ENCODE measurements at regions not wholly inside any gene's neighbourhood (a gene's known extent, or its start where the extent isn't known, plus 50 kb on each side); places are given as distances from the start of the nearest gene placed in this dataset.

- Histone ChIP-seq H3K4me3 (ENCODE audit: low read depth in 1 of 3, low read length in 3 of 3) (peak overlapping the region in 2 of 3 donors; percentile 16 to 20), H3K36me3 (ENCODE audit: control insufficient read depth in 4 of 4, insufficient read depth in 3 of 4, low read depth in 1 of 4, low read length in 3 of 4) (no peaks in the 10 kb centered on the region), H3K4me1 (ENCODE audit: control insufficient read depth in 4 of 4, insufficient read depth in 4 of 4, low read length in 3 of 4) (peaks cover 3 to 16% (median 10%) of the 10 kb centered on the region in 4 donors), H3K27ac (ENCODE audit: low read depth in 1 of 2, low read length in 2 of 2) (peak overlapping the region; percentile 55 to 60), H3K27me3 (ENCODE audit: control insufficient read depth in 4 of 4, insufficient read depth in 4 of 4, low read length in 3 of 4) (no peaks in the 10 kb centered on the region), H3K9ac (ENCODE audit: low read depth in 1 of 2, low read length in 2 of 2) (no peak overlapping the region), H3K9me3 (ENCODE audit: control insufficient read depth in 4 of 4, low read length in 3 of 4) (no peaks in the 10 kb centered on the region)
- TF ChIP-seq FOXA2 (IDR thresholded peaks at IDR 0.05) (no peak), RXRA (IDR thresholded peaks at IDR 0.05) (no peak)
- 64% methylated on average over 7 of the region's 7 CpGs for WGBS
- no peak for DNase-seq (ENCODE audit: low spot score)
Measured at GRCh38 chr6:113642001-113642713, 215.0 kb upstream of the MARCKS start.

- DNase-seq (ENCODE audit: low spot score), result peak; percentile 59
- H3K36me3 ChIP-seq (ENCODE audit: control insufficient read depth in 4 of 4, insufficient read depth in 3 of 4, low read depth in 1 of 4, low read length in 3 of 4), result no peaks in the 10 kb centered on the region
- peak; percentile 78 for TF ChIP-seq ZBTB33 (IDR thresholded peaks at IDR 0.05)
- TF ChIP-seq JUND (IDR thresholded peaks at IDR 0.05), result peak; percentile 81 to 83
- peak; percentile 57 for TF ChIP-seq HNF4G (IDR thresholded peaks at IDR 0.05)
- peak in 1 of 2 donors; percentile 38 for TF ChIP-seq EGR1 (IDR thresholded peaks at IDR 0.05; ENCODE audit: low read depth in 2 of 2)
- TF ChIP-seq, protein P1, sequence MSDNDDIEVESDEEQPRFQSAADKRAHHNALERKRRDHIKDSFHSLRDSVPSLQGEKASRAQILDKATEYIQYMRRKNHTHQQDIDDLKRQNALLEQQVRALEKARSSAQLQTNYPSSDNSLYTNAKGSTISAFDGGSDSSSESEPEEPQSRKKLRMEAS (IDR thresholded peaks at IDR 0.05), result peak; percentile 66
- TF ChIP-seq RXRA (IDR thresholded peaks at IDR 0.05), result peak; percentile 88 to 90
- peak; percentile 91 for TF ChIP-seq FOXA2 (IDR thresholded peaks at IDR 0.05)
- peak; percentile 82 for TF ChIP-seq YY1 (IDR thresholded peaks at IDR 0.05)
- TF ChIP-seq REST (IDR thresholded peaks at IDR 0.05), result peak; percentile 76
- TF ChIP-seq NR2F2 (IDR thresholded peaks at IDR 0.05), result peak; percentile 37
- TF ChIP-seq, protein P2, sequence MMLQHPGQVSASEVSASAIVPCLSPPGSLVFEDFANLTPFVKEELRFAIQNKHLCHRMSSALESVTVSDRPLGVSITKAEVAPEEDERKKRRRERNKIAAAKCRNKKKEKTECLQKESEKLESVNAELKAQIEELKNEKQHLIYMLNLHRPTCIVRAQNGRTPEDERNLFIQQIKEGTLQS (IDR thresholded peaks at IDR 0.05), result peak; percentile 54
- peak; percentile 91 for TF ChIP-seq FOXA1 (IDR thresholded peaks at IDR 0.05)
- TF ChIP-seq RAD21 (IDR thresholded peaks at IDR 0.05), result peak in 1 of 2 donors; percentile 41
- peak; percentile 89 to 93 for TF ChIP-seq HNF4A (conservative IDR thresholded peaks at IDR 0.05)
- no peak for TF ChIP-seq TAF1 (conservative IDR thresholded peaks at IDR 0.05)
- peak in 1 of 2 donors; percentile 15 for TF ChIP-seq GABPA (IDR thresholded peaks at IDR 0.05 in 1 of 2, conservative IDR thresholded peaks at IDR 0.05 in 1 of 2)
- no peak for TF ChIP-seq CTCF (IDR thresholded peaks at IDR 0.05; ENCODE audit: low read depth, low read length, missing input control)
- peak; percentile 98 for TF ChIP-seq SP1 (IDR thresholded peaks at IDR 0.05)
- no peak overlapping the region for H3K9ac ChIP-seq (ENCODE audit: low read depth in 1 of 2, low read length in 2 of 2)
- H3K27me3 ChIP-seq (ENCODE audit: control insufficient read depth in 4 of 4, insufficient read depth in 4 of 4, low read length in 3 of 4), result no peaks in the 10 kb centered on the region
- no peaks in the 10 kb centered on the region for H3K9me3 ChIP-seq (ENCODE audit: control insufficient read depth in 4 of 4, low read length in 3 of 4)
- H3K4me1 ChIP-seq (ENCODE audit: control insufficient read depth in 4 of 4, insufficient read depth in 4 of 4, low read length in 3 of 4), result peaks cover 3 to 16% (median 10%) of the 10 kb centered on the region in 4 donors
- peak overlapping the region; percentile 55 to 60 for H3K27ac ChIP-seq (ENCODE audit: low read depth in 1 of 2, low read length in 2 of 2)
- WGBS, result 27% methylated on average over 2 of the region's 2 CpGs
- peak overlapping the region in 2 of 3 donors; percentile 16 to 20 for H3K4me3 ChIP-seq (ENCODE audit: low read depth in 1 of 3, low read length in 3 of 3)
Measured at GRCh38 chr6:113642714-113643406, 214.3 kb upstream of the MARCKS start.
